ENCODE measurements at regions not wholly inside any gene's neighbourhood (a gene's known extent, or its start where the extent isn't known, plus 50 kb on each side); places are given as distances from the start of the nearest gene placed in this dataset.

DNA sequence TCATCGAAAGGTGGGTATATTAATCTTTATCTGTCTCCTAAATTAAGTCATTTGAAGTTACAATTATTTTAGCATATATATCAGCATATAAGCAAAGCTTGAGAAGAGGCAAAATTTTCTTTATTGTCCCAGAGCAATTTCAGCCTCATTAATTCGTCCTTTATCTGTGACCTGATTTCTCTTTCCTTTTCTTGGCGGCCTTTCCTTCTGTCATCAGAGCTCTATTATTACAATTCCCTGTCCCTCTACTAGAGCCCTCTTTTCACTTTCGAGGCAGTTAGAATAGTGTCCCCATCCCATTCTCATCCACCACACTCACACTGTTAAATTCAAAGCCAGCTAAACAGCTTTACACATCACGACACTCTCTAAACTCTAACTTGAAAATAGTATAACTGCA lies 1293.2 kb upstream of the FAM98A start:
- no peak overlapping the region for H3K4me3 ChIP-seq
- ATAC-seq (ENCODE audit: insufficient read depth, low FRiP score) (no peak), DNase-seq (no peak)
- no peak overlapping the region for H3K27ac ChIP-seq (ENCODE audit: low read depth in 1 of 2, low read length in 1 of 2)
- TF ChIP-seq, protein P1, sequence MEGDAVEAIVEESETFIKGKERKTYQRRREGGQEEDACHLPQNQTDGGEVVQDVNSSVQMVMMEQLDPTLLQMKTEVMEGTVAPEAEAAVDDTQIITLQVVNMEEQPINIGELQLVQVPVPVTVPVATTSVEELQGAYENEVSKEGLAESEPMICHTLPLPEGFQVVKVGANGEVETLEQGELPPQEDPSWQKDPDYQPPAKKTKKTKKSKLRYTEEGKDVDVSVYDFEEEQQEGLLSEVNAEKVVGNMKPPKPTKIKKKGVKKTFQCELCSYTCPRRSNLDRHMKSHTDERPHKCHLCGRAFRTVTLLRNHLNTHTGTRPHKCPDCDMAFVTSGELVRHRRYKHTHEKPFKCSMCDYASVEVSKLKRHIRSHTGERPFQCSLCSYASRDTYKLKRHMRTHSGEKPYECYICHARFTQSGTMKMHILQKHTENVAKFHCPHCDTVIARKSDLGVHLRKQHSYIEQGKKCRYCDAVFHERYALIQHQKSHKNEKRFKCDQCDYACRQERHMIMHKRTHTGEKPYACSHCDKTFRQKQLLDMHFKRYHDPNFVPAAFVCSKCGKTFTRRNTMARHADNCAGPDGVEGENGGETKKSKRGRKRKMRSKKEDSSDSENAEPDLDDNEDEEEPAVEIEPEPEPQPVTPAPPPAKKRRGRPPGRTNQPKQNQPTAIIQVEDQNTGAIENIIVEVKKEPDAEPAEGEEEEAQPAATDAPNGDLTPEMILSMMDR (IDR thresholded peaks at IDR 0.05; ENCODE audit: control extremely low read depth, extremely low read depth) = no peak
- peaks cover 0 to 4% (median 0%) of the 10 kb centered on the region in 4 donors for H3K9me3 ChIP-seq (ENCODE audit: control insufficient read depth in 4 of 4, insufficient read depth in 3 of 4, low read length in 3 of 4)
- no peaks in the 10 kb centered on the region for H3K27me3 ChIP-seq (ENCODE audit: control insufficient read depth in 3 of 3, insufficient read depth in 3 of 3, low read length in 2 of 3)
- H3K4me1 ChIP-seq (ENCODE audit: control insufficient read depth in 5 of 5, insufficient read depth in 5 of 5, low read length in 5 of 5) = no peaks in the 10 kb centered on the region
- H3K36me3 ChIP-seq (ENCODE audit: control insufficient read depth in 4 of 4, insufficient read depth in 4 of 4, low read length in 4 of 4) = no peaks in the 10 kb centered on the region
- H3K9ac ChIP-seq (ENCODE audit: insufficient read depth in 1 of 2, low read length in 2 of 2) = no peak overlapping the region
- WGBS, 2 donors = 78 to 89% methylated on average over 5 of the region's 5 CpGs

DNA sequence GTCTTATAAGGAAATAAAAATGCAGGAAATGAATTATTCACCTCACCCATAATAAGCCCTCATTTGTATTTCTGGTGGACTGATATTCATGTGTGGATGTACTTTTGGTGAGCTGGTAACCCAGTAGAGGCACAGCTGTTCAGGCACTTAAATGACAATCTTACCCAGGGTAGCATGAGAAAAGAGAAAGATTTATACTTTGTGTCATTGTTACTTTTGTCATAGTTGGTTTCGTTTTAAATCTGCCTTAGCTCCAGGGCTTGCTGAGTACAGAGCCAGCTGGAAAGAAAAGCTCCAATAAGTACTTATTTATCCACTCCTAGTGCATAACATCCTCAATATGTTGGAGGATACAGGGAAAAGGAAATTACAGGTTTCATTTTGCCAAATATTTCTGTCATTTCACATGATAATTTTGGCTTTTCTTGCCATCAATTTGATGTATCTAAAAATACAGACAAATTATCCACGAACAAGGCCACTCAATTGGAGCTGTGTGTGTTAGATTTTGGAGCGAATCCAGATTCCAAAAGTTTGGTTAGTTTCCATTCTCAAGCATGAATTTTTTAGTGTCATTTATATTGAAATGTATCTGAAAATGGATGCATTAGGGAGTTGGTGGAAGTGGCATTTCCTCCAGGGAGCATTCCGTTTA lies 1276.1 kb upstream of the FAM98A start:
- TF ChIP-seq, protein P1 (IDR thresholded peaks at IDR 0.05; ENCODE audit: control extremely low read depth, extremely low read depth) = no peak
- peak in 2 of 3 donors; percentile 44 to 46 for DNase-seq
- Histone ChIP-seq H3K9ac (ENCODE audit: insufficient read depth in 1 of 2, low read length in 2 of 2) (no peak overlapping the region), H3K27me3 (ENCODE audit: control insufficient read depth in 3 of 3, insufficient read depth in 3 of 3, low read length in 2 of 3) (no peaks in the 10 kb centered on the region), H3K9me3 (ENCODE audit: control insufficient read depth in 4 of 4, insufficient read depth in 3 of 4, low read length in 3 of 4) (no peaks in the 10 kb centered on the region), H3K4me1 (ENCODE audit: control insufficient read depth in 5 of 5, insufficient read depth in 5 of 5, low read length in 5 of 5) (no peaks in the 10 kb centered on the region), H3K4me3 (no peak overlapping the region), H3K27ac (ENCODE audit: low read depth in 1 of 2, low read length in 1 of 2) (no peak overlapping the region), H3K36me3 (ENCODE audit: control insufficient read depth in 4 of 4, insufficient read depth in 4 of 4, low read length in 4 of 4) (no peaks in the 10 kb centered on the region)
- WGBS, 2 donors = 66 to 67% methylated on average over 4 of the region's 4 CpGs
- ATAC-seq (ENCODE audit: insufficient read depth, low FRiP score) = no peak

DNA sequence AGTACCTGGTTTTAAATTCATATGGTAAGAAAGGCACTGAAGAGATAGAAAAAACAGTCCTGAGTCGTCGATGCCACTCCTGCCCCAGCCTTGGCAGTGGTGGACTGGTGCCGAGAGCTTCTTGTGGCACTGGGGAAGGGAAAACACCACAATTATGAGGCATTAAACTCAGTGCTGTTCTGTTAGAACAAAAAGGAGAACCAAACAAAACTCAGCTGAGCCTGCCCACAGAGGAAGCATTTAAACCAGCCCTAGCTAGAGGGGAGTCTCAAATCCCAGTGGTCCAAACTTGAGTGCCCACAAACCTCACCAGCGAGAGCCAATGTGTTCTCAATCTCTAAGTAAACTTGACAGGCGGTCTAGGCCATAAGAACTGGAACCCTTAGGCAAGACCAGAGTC lies 1254.5 kb upstream of the FAM98A start:
- TF ChIP-seq, protein P1 (IDR thresholded peaks at IDR 0.05; ENCODE audit: control extremely low read depth, extremely low read depth) = no peak
- DNase-seq (no peak), ATAC-seq (ENCODE audit: insufficient read depth, low FRiP score) (no peak)
- Histone ChIP-seq H3K4me3 (no peak overlapping the region), H3K9me3 (ENCODE audit: control insufficient read depth in 4 of 4, insufficient read depth in 3 of 4, low read length in 3 of 4) (peaks cover 0 to 10% (median 4%) of the 10 kb centered on the region in 4 donors), H3K36me3 (ENCODE audit: control insufficient read depth in 4 of 4, insufficient read depth in 4 of 4, low read length in 4 of 4) (no peaks in the 10 kb centered on the region), H3K27ac (ENCODE audit: low read depth in 1 of 2, low read length in 1 of 2) (no peak overlapping the region), H3K9ac (ENCODE audit: insufficient read depth in 1 of 2, low read length in 2 of 2) (no peak overlapping the region), H3K27me3 (ENCODE audit: control insufficient read depth in 3 of 3, insufficient read depth in 3 of 3, low read length in 2 of 3) (no peaks in the 10 kb centered on the region), H3K4me1 (ENCODE audit: control insufficient read depth in 5 of 5, insufficient read depth in 5 of 5, low read length in 5 of 5) (no peaks in the 10 kb centered on the region)
- 50 to 71% methylated on average over 5 of the region's 5 CpGs for WGBS, 2 donors

DNA sequence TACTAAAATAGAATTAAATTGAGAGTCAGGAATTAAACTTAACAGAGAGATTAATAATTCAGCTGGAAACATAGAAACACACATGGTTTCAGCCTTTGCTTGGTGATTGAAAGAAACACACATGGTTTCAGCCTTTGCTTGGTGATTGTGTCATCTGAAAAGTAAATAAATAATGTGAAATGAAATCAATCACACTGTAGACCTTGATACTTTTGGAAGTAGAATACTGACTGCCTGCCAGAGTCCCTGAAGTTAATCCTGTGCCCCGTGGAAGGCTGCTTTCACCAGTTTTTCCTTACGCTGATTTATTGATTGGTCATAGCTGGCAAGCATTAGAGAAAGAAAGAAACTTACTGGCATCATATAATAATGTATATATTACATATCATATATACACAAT lies 1252.7 kb upstream of the FAM98A start:
- WGBS, 2 donors = 80% methylated on average over 2 of the region's 2 CpGs
- no peak for ATAC-seq (ENCODE audit: insufficient read depth, low FRiP score)
- TF ChIP-seq, protein P1 (IDR thresholded peaks at IDR 0.05; ENCODE audit: control extremely low read depth, extremely low read depth) = no peak
- Histone ChIP-seq H3K9ac (ENCODE audit: insufficient read depth in 1 of 2, low read length in 2 of 2) (no peak overlapping the region), H3K27me3 (ENCODE audit: control insufficient read depth in 3 of 3, insufficient read depth in 3 of 3, low read length in 2 of 3) (no peaks in the 10 kb centered on the region), H3K27ac (ENCODE audit: low read depth in 1 of 2, low read length in 1 of 2) (no peak overlapping the region), H3K36me3 (ENCODE audit: control insufficient read depth in 4 of 4, insufficient read depth in 4 of 4, low read length in 4 of 4) (no peaks in the 10 kb centered on the region), H3K9me3 (ENCODE audit: control insufficient read depth in 4 of 4, insufficient read depth in 3 of 4, low read length in 3 of 4) (peaks cover 0 to 10% (median 4%) of the 10 kb centered on the region in 4 donors), H3K4me1 (ENCODE audit: control insufficient read depth in 5 of 5, insufficient read depth in 5 of 5, low read length in 5 of 5) (no peaks in the 10 kb centered on the region), H3K4me3 (no peak overlapping the region)
- no peak for DNase-seq

All from lung (tissue), 11 donors.